ENCODE measurements at regions not wholly inside any gene's neighbourhood (a gene's known extent, or its start where the extent isn't known, plus 50 kb on each side); places are given as distances from the start of the nearest gene placed in this dataset.

- TF ChIP-seq CTCF (conservative IDR thresholded peaks at IDR 0.05): peak; percentile 86
- TF ChIP-seq ZFX (IDR thresholded peaks at IDR 0.05): no peak
These were observed 209.8 kb downstream of the ZNF33B start for GRCh38 chr10:42428534-42428933.

Data from C4-2B (cell line).